ENCODE measurements at regions not wholly inside any gene's neighbourhood (a gene's known extent, or its start where the extent isn't known, plus 50 kb on each side); places are given as distances from the start of the nearest gene placed in this dataset.

- no peak for TF ChIP-seq YY1 (IDR thresholded peaks at IDR 0.05)
- no peak for TF ChIP-seq CTCF (IDR thresholded peaks at IDR 0.05; ENCODE audit: low read depth, low read length, missing input control)
- no peak for TF ChIP-seq MAX (IDR thresholded peaks at IDR 0.05)
- no peak for TF ChIP-seq RAD21 (IDR thresholded peaks at IDR 0.05)
- TF ChIP-seq TAF1 (conservative IDR thresholded peaks at IDR 0.05): no peak
- no peak for TF ChIP-seq RXRA (IDR thresholded peaks at IDR 0.05)
- TF ChIP-seq SP1 (IDR thresholded peaks at IDR 0.05): no peak
- TF ChIP-seq JUND (IDR thresholded peaks at IDR 0.05): no peak
- TF ChIP-seq GABPA (IDR thresholded peaks at IDR 0.05 in 1 of 2, conservative IDR thresholded peaks at IDR 0.05 in 1 of 2): no peak
- no peak for TF ChIP-seq ZBTB33 (IDR thresholded peaks at IDR 0.05)
- no peak for TF ChIP-seq REST (IDR thresholded peaks at IDR 0.05)
- TF ChIP-seq FOXA1 (IDR thresholded peaks at IDR 0.05): no peak
- no peak for TF ChIP-seq EGR1 (IDR thresholded peaks at IDR 0.05; ENCODE audit: low read depth in 2 of 2)
Observed at GRCh38 chr7:156437021-156437614, 203.5 kb upstream of the RNF32 start.
